HepG2 (cell line): ENCODE measurements at regions not wholly inside any gene's neighbourhood (a gene's known extent, or its start where the extent isn't known, plus 50 kb on each side); places are given as distances from the start of the nearest gene placed in this dataset.
A peak's percentile ranks its signal among the peaks of the same experiment; 100 is the strongest.

Source experiments
- ATAC-seq: fragments of 200-7000 bp; cut with Tn5 transposase; 3 replicates; pipeline ENCODE4 v1.9.1; 2020; ENCODE audit warnings: mild to moderate bottlenecking, moderate library complexity
- BruUV-seq: library from RNA; stranded (reverse); fragments of 400-500 nt; replicated peaks from 2 replicates; lab custom pipeline; 2021; lab: Mats Ljungman, UMichigan
- CTCF ChIA-PET: fragments of 300-600 bp; formaldehyde crosslinking; extraction: SDS; loops from one replicate; lab custom pipeline; 2021; ENCODE audit warnings: low total read pairs, inconsistent platforms, low intra/inter-chr PET ratio; lab: Yijun Ruan, JAX
- POLR2A ChIA-PET: fragments of 350-600 bp; sonication (Branson Sonifier 250); formaldehyde crosslinking; loops from one replicate; lab custom pipeline; 2020; ENCODE audit warnings: antibody characterized with exemption, inconsistent platforms; lab: Yijun Ruan, JAX
- DNase-seq: peaks from one replicate; pipeline ENCODE4 v3.0.0-alpha.2; 2015; ENCODE audit warnings: low spot score
- FAIRE-seq: peaks from 3 replicates; lab custom pipeline; 2011; peaks lifted over from hg19 to GRCh38; lab: Jason Lieb, UNC
- H2AFZ ChIP-seq: one replicate; pipeline ENCODE4 v1.6.1; 2011; ENCODE audit warnings: low read length, inconsistent platforms
- H3K27ac ChIP-seq: fragments of 300-600 bp; 3 replicates; pipeline ENCODE4 v1.8.0; 2011; ENCODE audit warnings: mixed run types, mild to moderate bottlenecking, mixed read lengths, low read length, inconsistent platforms; ENCODE audit not compliant: insufficient read depth; ENCODE audit errors: extremely low read length
- H3K27me3 ChIP-seq, 2 experiments: fragments of 200-600 bp in 1 of 2; 2 replicates in 1 of 2; 3 replicates in 1 of 2; pipeline versions ENCODE4 v1.6.0 to v1.8.0; 2011; ENCODE audit warnings: low read length in 2 of 2, mild to moderate bottlenecking in 2 of 2, moderate library complexity in 2 of 2, inconsistent platforms in 1 of 2; ENCODE audit not compliant: insufficient read depth in 2 of 2, control insufficient read depth in 1 of 2
- H3K36me3 ChIP-seq, 2 experiments: fragments of 200-600 bp in 1 of 2; replicated peaks in 1 of 2; 2 replicates in 1 of 2; 3 replicates in 1 of 2; pipeline versions ENCODE4 v1.5.1 to v1.8.0; 2011; ENCODE audit warnings: low read length in 2 of 2, inconsistent platforms in 1 of 2; ENCODE audit not compliant: insufficient read depth in 2 of 2, control insufficient read depth in 1 of 2
- H3K4me1 ChIP-seq: 2 replicates; pipeline ENCODE4 v1.5.1; 2012; ENCODE audit warnings: low read length, inconsistent platforms; ENCODE audit not compliant: insufficient read depth
- H3K4me2 ChIP-seq: 2 replicates; pipeline ENCODE4 v1.6.0; 2011; ENCODE audit warnings: low read depth, low read length, inconsistent platforms
- H3K4me3 ChIP-seq, 3 experiments: fragments of 200-600 bp in 1 of 3; sonication (generic), shearing (Covaris generic) in 1 of 3; replicated peaks in 1 of 3; 2 replicates each; pipeline ENCODE4 v1.5.1; 2011 to 2016; ENCODE audit warnings: low read length in 3 of 3, inconsistent platforms in 2 of 3, low read depth in 2 of 3, mild to moderate bottlenecking in 2 of 3, control low read depth in 1 of 3, mixed read lengths in 1 of 3; ENCODE audit not compliant: insufficient read depth in 1 of 3
- H3K79me2 ChIP-seq: one replicate; pipeline ENCODE4 v1.6.1; 2011; ENCODE audit warnings: low read length, inconsistent platforms; ENCODE audit not compliant: insufficient read depth
- H3K9ac ChIP-seq: 2 replicates; pipeline ENCODE4 v1.6.0; 2011; ENCODE audit warnings: mild to moderate bottlenecking, low read depth, low read length, inconsistent platforms; ENCODE audit not compliant: insufficient read depth
- H3K9me3 ChIP-seq: 2 replicates; pipeline ENCODE4 v1.5.1; 2012; ENCODE audit warnings: mild to moderate bottlenecking, low read length
- H4K20me1 ChIP-seq: 2 replicates; pipeline ENCODE4 v1.6.0; 2011; ENCODE audit warnings: inconsistent platforms, mild to moderate bottlenecking, low read length, moderate library complexity; ENCODE audit not compliant: insufficient read depth
- BATF2 ChIP-seq: sonication (generic); formaldehyde crosslinking; IDR thresholded peaks from 2 replicates; pipeline ENCODE4 v1.8.0; 2022; ENCODE audit warnings: mild to moderate bottlenecking, missing genetic modification reagents, moderate library complexity
- CC2D1A ChIP-seq: sonication (generic); formaldehyde crosslinking; IDR thresholded peaks from 2 replicates; pipeline ENCODE4 v1.8.1; 2023; ENCODE audit warnings: mild to moderate bottlenecking, missing genetic modification reagents
- CHCHD3 ChIP-seq: sonication (generic); formaldehyde crosslinking; IDR thresholded peaks from 2 replicates; pipeline ENCODE4 v1.8.0; 2022; ENCODE audit warnings: mild to moderate bottlenecking, missing genetic modification reagents, moderate library complexity
- DRAP1 ChIP-seq: IDR thresholded peaks from 2 replicates; pipeline ENCODE4 v1.6.1; 2016; ENCODE audit warnings: missing genetic modification reagents, missing compliant biosample characterization
- ETS1 ChIP-seq: sonication (generic); formaldehyde crosslinking; IDR thresholded peaks from 2 replicates; pipeline ENCODE4 v1.4.0; 2020; ENCODE audit warnings: missing genetic modification reagents
- FOXK2 ChIP-seq: fragments of 450-650 bp; IDR thresholded peaks from 2 replicates; pipeline ENCODE4 v1.6.1; 2016
- FOXP1 ChIP-seq, 2 experiments: fragments of 450-650 bp in 1 of 2; IDR thresholded peaks; 2 replicates each; pipeline ENCODE4 v1.6.1; 2017 to 2018; ENCODE audit warnings: antibody characterized with exemption in 1 of 2
- GABPB1 ChIP-seq: IDR thresholded peaks from 2 replicates; pipeline ENCODE4 v1.6.1; 2016; ENCODE audit warnings: mild to moderate bottlenecking, missing genetic modification reagents, moderate library complexity, missing compliant biosample characterization
- MATR3 ChIP-seq: sonication (generic); formaldehyde crosslinking; IDR thresholded peaks from 2 replicates; pipeline ENCODE4 v1.4.0; 2020; ENCODE audit warnings: missing genetic modification reagents
- NKX3-1 ChIP-seq: sonication (generic); formaldehyde crosslinking; IDR thresholded peaks from 2 replicates; pipeline ENCODE4 v1.5.0; 2020; ENCODE audit warnings: missing genetic modification reagents
- ONECUT2 ChIP-seq: sonication (generic); formaldehyde crosslinking; IDR thresholded peaks from 2 replicates; pipeline ENCODE4 v1.4.0; 2020; ENCODE audit warnings: missing genetic modification reagents
- SOX6 ChIP-seq, 2 experiments: fragments of 450-650 bp in 1 of 2; sonication (generic) in 1 of 2; formaldehyde crosslinking in 1 of 2; IDR thresholded peaks; 2 replicates each; pipeline versions ENCODE4 v1.4.0 to v1.6.1; 2017 to 2020; ENCODE audit warnings: antibody characterized with exemption in 1 of 2, mild to moderate bottlenecking in 1 of 2, missing genetic modification reagents in 1 of 2
- SP1 ChIP-seq, 2 experiments: fragments of 450-650 bp in 1 of 2; sonication (generic) in 1 of 2; formaldehyde crosslinking in 1 of 2; IDR thresholded peaks; 2 replicates each; pipeline versions ENCODE4 v1.4.0 to v1.6.1; 2016 to 2020; ENCODE audit warnings: missing genetic modification reagents in 1 of 2
- SP4 ChIP-seq: sonication (generic); formaldehyde crosslinking; IDR thresholded peaks from 2 replicates; pipeline ENCODE4 v1.8.1; 2023; ENCODE audit warnings: mild to moderate bottlenecking, missing genetic modification reagents
- ZBTB7B ChIP-seq: sonication (generic); formaldehyde crosslinking; IDR thresholded peaks from 2 replicates; pipeline ENCODE4 v1.4.0; 2020; ENCODE audit warnings: missing genetic modification reagents
- ZFP41 ChIP-seq: sonication (generic); formaldehyde crosslinking; IDR thresholded peaks from 2 replicates; pipeline ENCODE4 v1.4.0; 2020; ENCODE audit warnings: mild to moderate bottlenecking, missing genetic modification reagents, borderline replicate concordance
- ZKSCAN1 ChIP-seq: fragments of 150-350 bp; IDR thresholded peaks from 2 replicates; pipeline ENCODE4 v1.6.1; 2014; ENCODE audit warnings: low read length
- ZNF138 ChIP-seq: sonication (generic); formaldehyde crosslinking; IDR thresholded peaks from 2 replicates; pipeline ENCODE4 v1.5.0; 2020; ENCODE audit warnings: mild to moderate bottlenecking, low read depth, missing genetic modification reagents
- ZNF276 ChIP-seq: sonication (generic); formaldehyde crosslinking; IDR thresholded peaks from 2 replicates; pipeline ENCODE4 v1.4.0; 2020; ENCODE audit warnings: mild to moderate bottlenecking, low read depth, missing genetic modification reagents
- ZNF282 ChIP-seq: fragments of 450-650 bp; IDR thresholded peaks from 2 replicates; pipeline ENCODE4 v1.6.1; 2018; ENCODE audit not compliant: partially characterized antibody
- ZNF557 ChIP-seq: sonication (generic); formaldehyde crosslinking; IDR thresholded peaks from 2 replicates; pipeline ENCODE4 v1.4.0; 2020; ENCODE audit warnings: missing genetic modification reagents
- ZNF607 ChIP-seq: sonication (generic); formaldehyde crosslinking; IDR thresholded peaks from 2 replicates; pipeline ENCODE4 v1.5.1; 2020; ENCODE audit warnings: missing genetic modification reagents, mild to moderate bottlenecking, borderline replicate concordance
- ZSCAN12 ChIP-seq: sonication (generic); formaldehyde crosslinking; IDR thresholded peaks from 2 replicates; pipeline ENCODE4 v1.9.0; 2021; ENCODE audit warnings: mild to moderate bottlenecking, missing genetic modification reagents
- WGBS: methylation state at CpG from one replicate; pipeline ENCODE4 v1.1.6; 2017; ENCODE audit warnings: low lambda C conversion rate; 5-methylcytosine and 5-hydroxymethylcytosine counted together
- in situ Hi-C: cut with HindIII; loops from 2 replicates; pipeline ENCODE4 v1.10.0; 2017; ENCODE audit warnings: low pct_unique_long_range_greater_than_20kb; ENCODE audit not compliant: extremely low pct_ligation_motif_present
- intact Hi-C: fragments of 100-400 bp; cut with micrococcal nuclease; formaldehyde crosslinking; loops from one replicate; pipeline ENCODE4 v1.10.0; 2022; ENCODE audit not compliant: unreplicated experiment
- TF ChIP-seq, protein P1 (sequence below): sonication (generic); formaldehyde crosslinking; IDR thresholded peaks from 2 replicates; pipeline ENCODE4 v1.5.0; 2020; ENCODE audit warnings: missing genetic modification reagents, mild to moderate bottlenecking, borderline replicate concordance

GRCh38 chr20:60906555-60906954 lies 345.5 kb upstream of the CDH4 start:
- FAIRE-seq (peak; percentile 23), DNase-seq (no peak), ATAC-seq (no peak)
- H3K36me3 ChIP-seq, result no peaks in the 10 kb centered on the region
- H3K27ac ChIP-seq, result no peak overlapping the region
- H3K9ac ChIP-seq, result no peak overlapping the region
- peaks cover 78% of the 10 kb centered on the region for H3K9me3 ChIP-seq
- H3K79me2 ChIP-seq, result no peaks in the 10 kb centered on the region
- in situ Hi-C loops, result no loop called here
- WGBS, result 8% methylated on average over 4 of the region's 4 CpGs
- CTCF ChIA-PET, result no interaction called here
- H3K4me2 ChIP-seq, result no peak overlapping the region
- H3K4me3 ChIP-seq, result no peak overlapping the region
- no peaks in the 10 kb centered on the region for H3K27me3 ChIP-seq
- H3K4me1 ChIP-seq, result no peaks in the 10 kb centered on the region
- no peak overlapping the region for H2AFZ ChIP-seq
- POLR2A ChIA-PET, result no interaction called here
- no TSS peak for BruUV-seq
- no peaks in the 10 kb centered on the region for H4K20me1 ChIP-seq
- intact Hi-C loops, result no loop called here
- TF ChIP-seq ZSCAN12 (CRISPR knock-in tag), result no peak
- TF ChIP-seq ZNF557 (CRISPR knock-in tag), result no peak
- TF ChIP-seq ETS1 (CRISPR knock-in tag), result no peak
- no peak for TF ChIP-seq ZNF138 (CRISPR knock-in tag)
- TF ChIP-seq SP1 (IDR thresholded peaks at IDR 0.05), result 0 out of 2 replicates have a peak, but pooled peaks have one; percentile 68
- no peak for TF ChIP-seq SP1 (CRISPR knock-in tag; IDR thresholded peaks at IDR 0.05)
- no peak for TF ChIP-seq ZBTB7B (CRISPR knock-in tag)
- no peak for TF ChIP-seq CC2D1A (CRISPR knock-in tag)
- no peak for TF ChIP-seq ZNF607 (CRISPR knock-in tag)
- TF ChIP-seq GABPB1 (CRISPR knock-in tag), result no peak
- peak; percentile 40; the same call in 1 of the 2 replicates for TF ChIP-seq FOXP1 (IDR thresholded peaks at IDR 0.05)
- no peak for TF ChIP-seq FOXP1 (CRISPR knock-in tag; IDR thresholded peaks at IDR 0.05)
- TF ChIP-seq, protein P1, sequence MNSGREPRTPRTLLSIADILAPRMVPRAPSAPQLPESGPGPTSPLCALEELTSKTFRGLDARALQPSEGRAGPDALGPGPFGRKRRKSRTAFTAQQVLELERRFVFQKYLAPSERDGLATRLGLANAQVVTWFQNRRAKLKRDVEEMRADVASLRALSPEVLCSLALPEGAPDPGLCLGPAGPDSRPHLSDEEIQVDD (CRISPR knock-in tag), result no peak
- TF ChIP-seq DRAP1, result no peak
- TF ChIP-seq ZNF276 (CRISPR knock-in tag), result no peak
- no peak for TF ChIP-seq BATF2 (CRISPR knock-in tag)
- 0 out of 2 replicates have a peak, but pooled peaks have one; percentile 57 for TF ChIP-seq SOX6 (IDR thresholded peaks at IDR 0.05)
- no peak for TF ChIP-seq SOX6 (CRISPR knock-in tag; IDR thresholded peaks at IDR 0.05)
- TF ChIP-seq ZNF282, result peak; percentile 86
- no peak for TF ChIP-seq NKX3-1 (CRISPR knock-in tag)
- no peak for TF ChIP-seq CHCHD3 (CRISPR knock-in tag)
- no peak for TF ChIP-seq SP4
- TF ChIP-seq ONECUT2 (CRISPR knock-in tag), result no peak
- TF ChIP-seq MATR3, result no peak
- TF ChIP-seq FOXK2, result peak; percentile 29; the same call in 1 of the 2 replicates
- TF ChIP-seq ZFP41 (CRISPR knock-in tag), result no peak
- TF ChIP-seq ZKSCAN1, result no peak
